Fibroblast of skin of right quadriceps (primary cell): ENCODE measurements at regions not wholly inside any gene's neighbourhood (a gene's known extent, or its start where the extent isn't known, plus 50 kb on each side); places are given as distances from the start of the nearest gene placed in this dataset.

Experiments used
- DNase-seq: peaks from one replicate; pipeline ENCODE4 v3.0.0-alpha.2; 2013

- DNase-seq: no peak
These were observed 221.8 kb downstream of the SNX18 start for GRCh38 chr5:54739371-54739770.

- DNase-seq: no peak
These were observed 221.4 kb downstream of the SNX18 start for GRCh38 chr5:54738973-54739367.

GRCh38 chr5:54738118-54738972, 220.8 kb downstream of the SNX18 start:
- peak; percentile 63 for DNase-seq

- DNase-seq: no peak
These were observed 218.6 kb downstream of the SNX18 start for GRCh38 chr5:54736003-54736797.

GRCh38 chr5:54733101-54733500, 215.5 kb downstream of the SNX18 start:
- no peak for DNase-seq

GRCh38 chr5:54732108-54732507, 214.5 kb downstream of the SNX18 start:
- DNase-seq: no peak

GRCh38 chr5:54728588-54728915, 211.0 kb downstream of the SNX18 start:
- DNase-seq: no peak

- DNase-seq: no peak
These were observed 210.5 kb downstream of the SNX18 start for GRCh38 chr5:54727874-54728587.

- DNase-seq: no peak
These were observed 208.1 kb downstream of the SNX18 start for GRCh38 chr5:54725391-54726280.

- peak; percentile 56 for DNase-seq
These were observed 205.4 kb downstream of the SNX18 start for GRCh38 chr5:54722846-54723433.

- DNase-seq: no peak
These were observed 204.5 kb downstream of the SNX18 start for GRCh38 chr5:54721951-54722654.

GRCh38 chr5:54721116-54721515, 203.6 kb downstream of the SNX18 start:
- DNase-seq: no peak

- peak; percentile 49 for DNase-seq
These were observed 202.8 kb downstream of the SNX18 start for GRCh38 chr5:54720341-54720740.

- DNase-seq: peak; percentile 96
These were observed 202.1 kb downstream of the SNX18 start for GRCh38 chr5:54719384-54720283.

- DNase-seq: peak; percentile 59
These were observed 201.1 kb downstream of the SNX18 start for GRCh38 chr5:54718656-54719055.

- DNase-seq: no peak
These were observed 200.3 kb downstream of the SNX18 start for GRCh38 chr5:54717870-54718269.

- no peak for DNase-seq
These were observed 199.9 kb downstream of the SNX18 start for GRCh38 chr5:54717459-54717858.

GRCh38 chr5:54713923-54714581, 196.5 kb downstream of the SNX18 start:
- DNase-seq: peak; percentile 50

- no peak for DNase-seq
These were observed 191.5 kb downstream of the SNX18 start for GRCh38 chr5:54709096-54709495.

- no peak for DNase-seq
These were observed 190.3 kb downstream of the SNX18 start for GRCh38 chr5:54707841-54708240.
